Myocyte (in vitro differentiated cells): ENCODE measurements at regions not wholly inside any gene's neighbourhood (a gene's known extent, or its start where the extent isn't known, plus 50 kb on each side); places are given as distances from the start of the nearest gene placed in this dataset.

Experiments used
- DNase-seq: peaks from one replicate; pipeline ENCODE4 v3.0.0-alpha.2; 2012; ENCODE audit warnings: low read depth

- DNase-seq, result no peak
These were observed 101.8 kb upstream of the TLR3 start for GRCh38 chr4:185966997-185967775.

DNA sequence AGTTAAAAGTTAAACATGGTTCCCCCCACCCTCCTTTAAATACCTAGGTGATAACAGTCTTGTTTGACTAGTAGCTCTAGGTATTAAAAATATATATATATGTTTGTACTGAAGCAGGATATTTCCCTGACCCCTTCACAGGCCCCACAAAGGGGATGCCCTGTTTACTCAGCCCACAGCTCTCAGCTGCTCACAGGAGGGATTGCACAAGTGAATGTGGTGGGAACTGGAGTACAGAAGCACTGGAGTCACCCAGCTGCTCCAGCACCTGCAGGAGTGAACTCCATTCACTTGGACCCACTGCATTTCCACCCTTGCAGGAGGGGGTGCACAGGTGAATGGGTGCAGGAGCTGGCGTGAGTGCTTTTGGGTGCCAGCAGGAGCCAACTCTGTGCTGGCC lies 99.3 kb upstream of the TLR3 start:
- peak; percentile 25 for DNase-seq

DNA sequence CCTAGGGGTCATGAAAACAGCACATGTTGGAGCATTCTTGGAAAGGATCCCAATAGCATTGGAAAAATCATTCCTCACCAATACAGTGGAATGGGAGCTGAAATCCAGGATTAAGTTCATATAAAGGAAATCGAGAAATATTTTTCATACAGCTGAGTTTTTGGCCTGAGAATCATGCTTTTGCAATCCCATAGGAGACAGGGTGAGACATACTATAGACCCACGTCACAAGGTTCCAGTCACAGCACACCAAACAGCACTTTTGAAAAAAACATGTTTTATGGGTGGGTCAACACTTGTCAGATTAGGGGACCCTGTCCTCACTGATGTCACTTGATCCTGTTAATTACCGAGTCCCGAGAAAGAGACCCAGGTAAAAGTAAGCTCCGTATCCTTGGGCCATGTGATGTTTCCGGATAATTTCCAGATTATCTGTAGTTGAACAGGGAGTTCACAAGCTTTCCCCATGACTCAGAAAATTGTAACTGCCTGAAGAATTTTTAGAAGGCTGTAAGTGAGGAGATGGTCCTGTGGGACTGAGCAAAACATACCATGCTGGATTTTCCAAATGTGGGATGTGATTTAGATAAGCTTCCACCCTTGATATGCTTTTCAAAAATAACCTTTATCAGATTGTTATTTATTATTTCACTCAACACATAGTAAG lies 80.9 kb upstream of the TLR3 start:
- DNase-seq, result peak; percentile 14

DNA sequence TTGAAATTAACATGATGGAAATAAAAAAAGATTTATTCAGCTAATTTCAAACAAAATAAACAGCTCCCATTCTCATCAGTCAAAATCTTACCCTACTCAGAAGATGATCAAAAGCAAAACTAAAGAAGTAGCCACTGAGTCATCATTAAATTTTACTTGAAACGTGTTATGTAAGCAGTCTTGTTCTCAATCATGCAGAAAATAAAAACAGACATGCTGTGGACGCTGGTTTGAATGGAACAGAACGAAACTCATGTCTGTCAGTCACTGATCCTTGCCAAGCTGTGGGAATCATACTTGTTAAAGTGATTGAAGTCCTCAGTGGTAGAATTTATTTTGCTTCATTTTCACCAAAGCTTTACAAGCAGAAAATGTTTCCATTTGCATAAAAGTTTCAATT lies 77.2 kb upstream of the TLR3 start:
- DNase-seq, result no peak

DNA sequence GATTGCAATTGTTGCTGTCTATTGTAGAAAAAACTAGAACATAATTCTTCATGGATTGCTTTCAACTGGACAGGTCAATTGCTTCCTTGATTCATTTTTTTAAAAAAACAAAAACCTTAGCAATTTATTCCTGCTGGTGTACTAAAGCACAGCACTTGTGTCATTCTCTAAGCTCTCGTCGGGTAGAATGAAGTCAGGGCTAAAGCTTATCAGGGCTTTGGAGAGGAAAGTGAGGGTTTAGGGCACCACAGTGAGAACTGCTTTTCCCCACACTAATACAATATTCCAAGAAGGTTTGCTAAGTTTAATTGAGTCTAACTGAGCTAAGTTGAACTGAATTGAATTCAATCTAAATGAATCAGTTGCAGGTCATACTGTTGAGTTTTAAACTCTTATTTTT lies 76.4 kb upstream of the TLR3 start:
- no peak for DNase-seq

DNA sequence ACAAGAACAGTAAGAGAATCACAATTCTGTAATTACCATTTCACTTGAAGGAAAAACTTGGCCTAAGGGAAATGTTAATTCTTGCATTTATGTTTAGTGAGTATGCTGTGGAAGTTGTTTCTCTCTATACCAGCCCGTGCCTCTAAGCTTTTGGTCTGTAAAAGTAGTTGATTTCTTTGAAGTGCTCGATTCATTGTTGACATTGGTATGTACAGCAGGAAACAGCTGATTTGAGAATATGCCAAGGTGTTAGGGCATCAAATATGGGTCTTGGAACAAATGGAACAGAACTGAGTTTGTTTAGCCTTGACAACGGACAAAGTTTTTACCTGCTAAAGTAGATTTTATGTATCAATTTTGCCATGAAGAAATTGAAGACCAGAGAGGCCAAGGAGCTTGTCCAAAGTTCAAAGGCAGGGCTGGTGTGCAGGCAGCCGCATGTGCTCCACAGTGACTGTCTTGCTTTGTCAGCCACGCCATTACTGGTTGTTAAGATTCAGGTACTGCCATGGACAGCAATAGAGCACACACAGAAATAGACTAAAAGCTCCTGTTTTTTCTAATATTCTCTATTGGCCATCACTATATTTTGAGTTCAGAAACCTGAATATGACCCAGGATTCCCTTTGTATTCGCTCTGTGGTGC lies 75.5 kb upstream of the TLR3 start:
- DNase-seq, result no peak

DNA sequence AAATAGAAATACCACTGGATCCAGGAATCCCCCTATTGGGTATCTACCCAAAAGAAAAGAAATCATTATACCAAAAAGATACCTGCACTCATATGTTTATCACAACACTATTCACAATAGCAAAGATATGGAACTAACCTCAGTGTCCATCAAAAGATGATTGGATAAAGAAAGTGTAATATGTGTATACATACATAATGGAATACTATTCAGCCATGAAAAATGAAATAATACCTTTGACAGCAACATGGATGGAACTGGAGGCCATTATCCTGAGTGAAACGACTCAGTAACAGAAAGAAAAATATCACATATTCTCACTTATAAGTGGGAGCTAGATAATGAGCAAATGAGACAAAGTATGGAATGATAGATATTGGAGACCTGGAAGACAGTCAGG lies 74.2 kb upstream of the TLR3 start:
- DNase-seq, result no peak

- no peak for DNase-seq
These were observed 73.3 kb upstream of the TLR3 start for GRCh38 chr4:185995665-185996064.

DNA sequence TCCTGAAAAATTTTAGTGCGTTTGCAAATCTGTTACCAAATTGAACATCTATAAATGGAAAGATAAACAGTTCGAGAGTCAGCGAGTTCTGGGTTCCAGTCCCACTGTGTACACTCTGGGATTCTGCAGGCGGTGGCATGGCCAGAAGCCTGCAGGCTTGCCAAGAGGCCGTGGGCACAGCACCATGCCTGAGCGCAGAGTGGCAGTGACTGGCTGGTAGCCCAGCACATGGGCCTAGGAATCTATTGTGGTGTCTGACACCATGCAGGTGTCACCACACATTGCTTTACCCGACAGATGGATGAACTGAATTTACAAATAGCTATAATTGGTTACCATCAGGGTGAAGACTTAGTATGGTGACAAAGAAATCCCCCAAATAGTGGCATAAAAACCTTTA lies 71.7 kb upstream of the TLR3 start:
- DNase-seq, result peak; percentile 84

GRCh38 chr4:185998791-185999190 lies 70.2 kb upstream of the TLR3 start:
- no peak for DNase-seq

DNA sequence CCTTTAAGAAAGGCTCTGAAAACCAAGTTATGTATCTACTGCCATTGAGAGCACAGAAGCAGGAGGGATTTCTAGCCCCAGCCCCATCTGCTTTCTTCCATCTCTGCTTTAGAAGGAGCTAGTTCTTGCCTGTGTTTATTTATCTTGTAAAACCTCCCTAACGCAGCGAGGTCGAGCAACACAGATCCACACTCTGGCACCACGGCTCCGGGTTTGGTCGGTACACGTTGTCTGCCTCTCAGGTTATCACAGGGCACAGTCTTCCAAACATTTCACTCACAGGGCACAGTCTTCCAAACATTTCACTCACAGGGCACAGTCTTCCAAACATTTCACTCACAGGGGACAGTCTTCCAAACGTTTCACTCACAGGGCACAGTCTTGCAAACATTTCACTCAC lies 69.7 kb upstream of the TLR3 start:
- DNase-seq, result no peak

- no peak for DNase-seq
These were observed 66.1 kb upstream of the TLR3 start for GRCh38 chr4:186002853-186003252.

- DNase-seq, result no peak
These were observed 65.2 kb upstream of the TLR3 start for GRCh38 chr4:186003746-186004145.

DNA sequence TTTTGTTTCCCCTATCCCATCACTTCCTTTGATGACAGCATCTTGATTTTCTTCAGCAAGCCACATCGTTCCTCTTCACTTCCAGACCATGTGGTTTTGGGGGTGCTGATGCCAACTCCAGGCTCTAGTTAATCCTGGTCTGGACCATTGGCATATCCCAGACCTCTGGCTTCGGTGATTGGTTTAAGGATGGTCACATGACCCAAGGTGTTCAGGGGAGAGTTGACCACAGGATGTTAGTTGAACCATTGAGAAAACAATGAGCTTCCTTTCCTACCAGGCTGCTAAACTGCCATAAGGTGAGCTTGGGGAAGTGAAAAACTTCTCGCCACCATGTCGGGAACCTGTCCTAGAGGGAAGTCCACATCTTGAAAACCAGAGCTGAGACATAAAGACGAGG lies 60.9 kb upstream of the TLR3 start:
- DNase-seq, result no peak

DNA sequence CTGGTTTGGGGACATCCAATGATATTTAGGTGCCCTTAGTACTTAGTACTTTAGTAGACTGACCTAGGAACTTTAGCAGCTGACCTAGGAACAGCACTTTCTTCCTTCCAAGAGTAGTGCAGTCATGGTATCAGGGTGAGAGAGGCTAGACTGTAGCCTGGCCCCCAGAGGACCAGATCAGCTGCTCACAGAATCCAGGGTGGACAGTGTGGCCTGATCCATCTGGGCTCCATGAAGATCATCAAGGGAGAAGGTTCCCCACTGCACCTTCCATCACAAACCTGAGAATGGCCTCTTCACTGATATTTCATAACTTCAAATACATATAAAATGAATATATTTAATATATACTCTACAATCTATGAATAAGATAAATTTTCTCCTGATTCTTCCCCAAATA lies 59.0 kb upstream of the TLR3 start:
- DNase-seq, result no peak

GRCh38 chr4:186010821-186011220 lies 58.1 kb upstream of the TLR3 start:
- DNase-seq, result no peak

GRCh38 chr4:186012071-186012470 lies 56.9 kb upstream of the TLR3 start:
- no peak for DNase-seq

DNA sequence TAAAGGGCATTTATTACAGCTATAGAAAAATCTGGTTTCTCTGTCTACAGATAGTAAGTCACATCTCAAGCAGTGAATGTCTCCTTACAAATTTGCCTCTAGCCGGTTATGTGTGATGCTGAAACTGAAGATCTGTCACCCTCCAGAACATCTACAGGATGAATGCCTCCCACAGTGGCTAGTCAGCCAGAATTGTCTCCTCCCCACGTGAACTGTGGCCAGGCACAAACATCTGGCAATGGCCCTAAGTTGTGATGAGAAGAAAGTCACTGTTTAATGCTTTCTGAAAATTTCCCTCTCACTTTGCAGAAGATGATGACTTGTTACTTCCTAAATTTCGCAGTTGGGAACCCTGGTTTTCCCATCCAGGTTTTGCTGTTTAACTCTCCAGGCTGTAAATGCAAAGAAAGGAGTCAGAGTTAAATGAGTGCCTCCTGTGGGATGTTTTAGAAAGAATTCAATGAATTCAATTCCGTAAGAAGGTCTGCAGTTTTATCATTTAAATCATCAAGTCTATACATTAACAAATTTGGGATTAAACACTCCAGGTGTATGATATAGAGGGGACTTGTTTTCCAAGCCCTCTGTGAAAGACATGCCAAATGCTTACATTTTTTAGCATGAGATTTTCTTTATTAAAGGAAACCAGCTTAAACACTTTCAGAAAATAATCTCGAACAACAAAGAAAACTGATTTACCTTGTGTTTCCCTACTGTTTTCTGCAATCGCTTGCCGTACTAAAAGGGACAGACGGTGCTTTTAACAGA lies 55.4 kb upstream of the TLR3 start:
- DNase-seq, result no peak

DNA sequence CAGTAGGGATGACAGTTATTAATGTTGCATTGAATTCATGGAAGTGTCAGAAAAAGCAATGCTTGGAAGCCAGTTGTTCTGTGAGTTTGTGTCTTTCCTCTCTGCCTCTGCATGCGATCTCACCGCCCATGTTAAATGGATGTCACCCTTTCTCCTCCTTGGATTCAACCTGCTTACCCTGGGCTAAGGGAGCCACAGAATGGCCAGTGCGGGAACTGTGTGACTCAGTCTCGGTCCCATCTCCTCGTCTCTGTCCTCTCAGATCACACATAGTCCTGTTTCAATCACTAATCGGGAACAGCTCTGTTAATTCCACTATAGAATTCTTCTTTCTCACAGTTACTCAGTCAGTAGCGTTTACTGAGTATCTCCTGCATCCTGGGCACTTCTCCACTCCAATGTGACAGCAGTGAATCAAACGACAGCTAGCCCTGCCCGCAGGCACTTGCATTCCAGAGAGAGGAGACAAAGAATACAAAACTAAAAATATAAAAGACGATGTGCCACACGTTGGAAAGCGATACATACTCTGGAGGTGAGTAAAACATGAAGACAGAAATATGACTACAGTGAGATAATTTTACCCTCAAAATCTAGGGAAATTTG lies 53.6 kb upstream of the TLR3 start:
- peak; percentile 19 for DNase-seq

DNA sequence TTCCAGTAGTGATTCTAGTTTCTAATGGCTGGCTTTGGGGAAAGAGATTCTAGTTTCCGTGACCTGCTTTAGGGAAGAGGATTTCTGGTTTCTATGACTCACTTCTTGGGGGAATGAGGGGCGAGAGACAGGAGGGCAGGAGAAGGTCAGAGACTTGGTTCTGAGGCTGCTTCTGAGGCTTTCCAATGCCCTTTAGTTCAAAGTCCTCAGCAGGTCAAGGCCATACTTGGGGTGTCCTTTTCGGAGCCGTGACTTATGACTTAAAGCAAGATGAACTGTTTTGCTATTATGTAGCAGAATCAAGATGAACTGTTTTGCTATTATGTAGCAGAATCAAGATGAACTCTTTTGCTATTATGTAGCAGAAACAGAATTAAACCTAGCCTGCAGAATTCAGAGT lies 52.2 kb upstream of the TLR3 start:
- no peak for DNase-seq

GRCh38 chr4:186017801-186018200 lies 51.2 kb upstream of the TLR3 start:
- no peak for DNase-seq
